ENCODE measurements at regions not wholly inside any gene's neighbourhood (a gene's known extent, or its start where the extent isn't known, plus 50 kb on each side); places are given as distances from the start of the nearest gene placed in this dataset.
"Not testable (repeated sequence)": the region's sequence is repeated elsewhere in the genome, so short reads cannot be mapped to it uniquely, and the experiment has no call there.

- no peak for DNase-seq
Measured at GRCh38 chr12:131334835-131335234, 376.1 kb upstream of the SFSWAP start.

- DNase-seq = no peak
Measured at GRCh38 chr12:131335456-131335855, 375.4 kb upstream of the SFSWAP start.

GRCh38 chr12:131337861-131338260, 373.0 kb upstream of the SFSWAP start:
- DNase-seq = not testable (repeated sequence)

DNA sequence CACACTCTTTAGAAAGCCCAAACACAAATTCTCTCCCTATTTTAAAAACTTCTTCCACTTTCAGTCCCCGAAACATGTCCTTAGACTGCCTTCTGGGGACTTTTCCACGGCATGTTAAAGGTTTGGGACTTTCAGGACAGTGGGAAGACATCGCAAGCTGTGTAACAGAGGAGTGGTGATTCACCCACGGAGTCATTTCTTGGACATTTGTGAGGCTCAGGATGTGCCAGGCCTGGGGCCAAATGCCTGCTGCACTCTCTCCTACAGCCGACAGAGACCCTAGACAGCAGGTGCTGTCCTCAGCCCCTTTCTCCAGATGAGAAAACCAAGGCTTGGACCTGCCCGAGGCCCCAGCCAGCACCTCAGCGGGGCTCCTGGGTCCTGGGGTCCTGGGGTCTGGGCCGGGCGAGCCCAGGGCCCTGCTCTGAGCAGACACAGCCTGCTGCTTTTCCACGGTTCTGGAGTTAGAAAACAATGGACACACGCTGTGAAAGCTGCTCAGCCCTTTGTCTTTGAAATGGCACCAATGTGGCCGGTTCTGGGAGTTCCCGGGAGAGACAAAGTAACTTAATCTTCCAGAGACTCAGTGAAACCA, 370.2 kb upstream of the SFSWAP start:
- DNase-seq = no peak

DNA sequence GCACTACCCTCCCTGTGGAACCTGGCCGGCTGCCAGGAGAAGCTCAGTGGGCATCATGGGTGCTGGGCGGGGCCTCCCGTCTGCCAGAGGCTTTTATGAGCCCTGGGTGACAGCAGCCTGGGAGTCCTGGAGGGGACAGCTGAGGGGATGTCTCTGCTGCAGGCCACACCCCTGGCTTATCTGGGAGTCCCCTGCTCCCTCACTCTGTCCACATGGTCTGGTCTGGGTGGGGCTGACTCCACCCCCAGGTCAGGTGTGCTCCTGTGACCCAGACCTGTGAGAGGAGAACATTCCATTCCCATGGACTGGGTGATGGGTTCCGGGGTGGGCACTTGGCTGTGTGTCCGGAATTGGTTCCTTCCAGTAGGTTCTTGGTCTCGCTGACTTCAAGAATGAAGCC, 369.3 kb upstream of the SFSWAP start:
- DNase-seq = not testable (repeated sequence)

GRCh38 chr12:131343436-131343835, 367.5 kb upstream of the SFSWAP start:
- DNase-seq = not testable (repeated sequence)

DNA sequence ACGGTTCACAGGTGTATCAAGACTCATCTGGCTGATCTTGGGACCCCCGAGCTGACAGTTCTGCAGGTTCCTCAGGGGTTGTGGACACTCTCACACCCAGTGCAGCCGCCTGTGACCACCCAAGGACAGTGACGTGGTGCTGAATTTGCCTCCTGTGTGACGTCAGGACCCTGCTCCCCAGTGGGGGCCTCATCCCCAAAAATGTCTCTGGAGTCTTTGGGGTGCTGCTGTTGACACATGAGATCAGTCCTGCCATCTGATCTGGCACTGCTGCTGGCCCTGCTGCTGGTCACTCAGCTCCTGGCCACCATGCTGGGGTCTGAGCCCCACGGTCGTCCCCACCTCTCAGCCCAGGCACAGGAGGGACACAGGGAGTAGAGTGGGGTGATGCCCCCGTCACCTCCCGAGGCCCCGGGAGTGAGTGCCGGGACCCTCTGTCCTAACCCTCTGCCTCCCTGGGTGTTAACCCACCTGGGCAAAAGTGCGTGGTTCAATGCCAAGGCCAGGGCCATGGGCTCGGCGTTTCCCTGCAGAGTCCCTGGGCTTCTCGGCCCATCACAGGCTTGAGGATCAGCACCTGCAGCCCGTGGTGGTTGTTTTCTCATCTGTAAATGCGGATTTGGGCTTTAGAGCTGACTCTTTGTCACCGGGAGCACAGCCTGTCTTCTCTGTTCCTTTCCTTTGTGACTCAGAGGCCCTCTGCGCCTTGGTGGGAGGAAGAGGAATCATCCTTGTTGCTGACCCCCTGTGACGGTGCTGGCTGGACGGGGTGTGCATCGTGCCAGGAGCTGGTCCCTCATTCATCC, 366.0 kb upstream of the SFSWAP start:
- DNase-seq = not testable (repeated sequence)

- no peak for DNase-seq
Measured at GRCh38 chr12:131345521-131346436, 365.1 kb upstream of the SFSWAP start.

DNA sequence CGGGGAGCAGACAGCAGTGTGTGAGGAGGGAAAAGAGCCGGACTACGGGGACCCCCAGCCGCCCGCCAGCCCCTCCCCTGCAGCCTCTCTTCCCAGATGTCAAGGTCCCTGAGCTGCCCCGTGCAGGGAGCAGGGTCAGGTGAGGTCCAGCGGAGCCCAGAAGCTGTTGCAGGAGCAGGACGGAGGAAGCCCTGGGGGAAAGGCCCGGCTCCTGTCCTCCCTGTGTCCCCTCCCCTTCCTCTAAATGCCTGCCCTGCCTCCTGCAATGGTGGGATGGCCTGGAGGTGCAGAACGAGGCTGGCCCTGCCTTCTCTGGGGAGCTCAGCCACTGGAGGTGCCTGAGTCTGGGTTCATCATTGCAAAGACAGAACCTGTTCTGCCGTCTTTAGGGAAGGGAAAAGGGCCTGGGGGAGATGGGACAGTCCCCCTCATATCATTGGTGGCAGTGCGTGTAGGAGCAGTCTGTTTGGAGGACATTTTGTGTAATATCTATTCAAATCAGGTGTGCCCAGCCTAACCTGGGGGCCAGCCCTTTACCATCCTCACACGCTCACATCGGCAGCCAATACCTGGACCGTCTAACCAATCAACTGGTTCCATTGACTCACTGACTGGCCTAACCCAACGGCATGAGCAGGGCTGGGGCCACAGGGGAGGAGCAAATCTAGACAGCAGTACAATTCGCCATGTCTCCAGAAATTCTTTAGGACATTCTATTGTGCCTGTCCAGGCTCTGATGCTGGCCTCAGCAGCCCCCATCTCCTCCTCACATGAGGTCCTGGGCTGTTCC, 364.1 kb upstream of the SFSWAP start:
- DNase-seq = no peak

DNA sequence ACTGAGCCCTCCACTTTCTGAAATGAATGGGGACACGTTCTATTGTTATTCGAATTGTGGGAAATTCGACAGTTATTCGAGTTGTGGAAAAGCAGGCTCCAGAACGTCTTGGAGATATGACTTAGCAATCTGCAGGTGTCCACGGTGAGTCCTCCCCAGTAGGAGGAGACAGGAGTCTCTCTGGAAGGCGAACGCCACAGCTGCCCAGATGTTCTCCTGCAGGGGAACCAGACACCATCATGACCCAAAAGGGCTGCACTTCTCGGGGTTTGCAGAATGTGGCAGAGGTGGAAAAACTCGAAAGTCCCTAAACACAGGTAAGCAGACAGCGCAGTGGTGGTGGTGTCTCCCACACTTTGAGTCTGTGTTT, 363.6 kb upstream of the SFSWAP start:
- DNase-seq = no peak

DNA sequence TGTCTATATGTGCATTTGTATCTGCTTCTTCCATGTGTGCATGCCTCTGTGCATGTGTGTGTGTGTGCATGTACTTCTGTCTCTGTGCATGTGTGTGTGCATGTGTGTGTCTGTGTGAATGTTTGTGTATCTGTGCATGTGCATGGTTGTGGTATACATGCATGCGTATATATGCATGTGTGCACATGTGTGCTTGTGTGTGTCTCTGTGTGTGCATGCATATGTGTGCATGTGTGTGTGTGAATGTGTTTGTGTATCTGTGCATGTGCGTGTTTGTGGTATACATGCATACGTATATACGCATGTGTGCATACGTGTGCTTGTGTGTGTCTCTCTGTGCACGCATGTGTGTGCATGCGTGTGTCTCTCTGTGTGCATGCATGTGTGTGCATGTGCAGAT, 363.2 kb upstream of the SFSWAP start:
- no peak for DNase-seq

DNA sequence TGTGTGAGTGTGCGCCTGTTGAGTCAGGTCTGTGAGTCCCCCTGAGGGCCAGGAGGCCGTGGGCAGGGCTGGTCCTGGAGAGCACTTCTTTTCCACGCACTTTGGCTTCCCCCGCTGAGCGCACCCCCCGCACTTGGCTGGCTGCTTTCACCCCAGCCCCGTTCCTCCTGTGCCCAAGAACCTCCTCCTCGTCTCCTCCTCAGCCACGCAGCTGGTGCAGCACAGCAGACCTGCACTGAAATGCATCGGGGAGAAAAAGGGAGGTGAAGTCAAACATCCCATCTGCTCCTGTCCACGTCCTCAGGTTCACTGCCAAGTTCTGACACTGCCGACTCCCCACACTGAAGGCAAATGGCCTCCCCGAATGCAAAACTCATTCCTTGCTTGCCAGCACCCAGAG, 362.7 kb upstream of the SFSWAP start:
- DNase-seq = peak in 9 of 56 donors; percentile 7 to 36 (median 16)

GRCh38 chr12:131348646-131349045, 362.2 kb upstream of the SFSWAP start:
- no peak for DNase-seq

GRCh38 chr12:131349397-131350127, 361.3 kb upstream of the SFSWAP start:
- no peak for DNase-seq

DNA sequence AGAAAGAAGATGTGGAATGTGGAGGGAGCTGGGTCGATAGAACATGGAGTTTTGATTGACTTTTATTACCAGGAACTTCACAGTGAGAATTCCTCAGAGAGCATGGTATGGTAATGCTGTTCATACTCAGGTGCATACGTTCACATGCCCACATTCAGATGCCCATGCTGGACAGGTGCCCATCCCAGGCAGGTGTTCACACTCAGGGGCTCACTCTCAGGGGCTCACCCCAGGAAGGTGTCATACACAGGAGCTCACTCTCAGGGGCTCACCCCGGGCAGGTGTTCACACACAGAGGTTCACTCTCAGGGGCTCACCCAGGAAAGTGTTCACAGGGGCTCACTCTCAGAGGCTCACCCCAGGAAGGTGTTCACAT, 360.0 kb upstream of the SFSWAP start:
- DNase-seq = no peak

GRCh38 chr12:131351319-131352028, 359.4 kb upstream of the SFSWAP start:
- peak in 1 of 56 donors; percentile 9 for DNase-seq

- no peak for DNase-seq
Measured at GRCh38 chr12:131352296-131352900, 358.5 kb upstream of the SFSWAP start.

DNA sequence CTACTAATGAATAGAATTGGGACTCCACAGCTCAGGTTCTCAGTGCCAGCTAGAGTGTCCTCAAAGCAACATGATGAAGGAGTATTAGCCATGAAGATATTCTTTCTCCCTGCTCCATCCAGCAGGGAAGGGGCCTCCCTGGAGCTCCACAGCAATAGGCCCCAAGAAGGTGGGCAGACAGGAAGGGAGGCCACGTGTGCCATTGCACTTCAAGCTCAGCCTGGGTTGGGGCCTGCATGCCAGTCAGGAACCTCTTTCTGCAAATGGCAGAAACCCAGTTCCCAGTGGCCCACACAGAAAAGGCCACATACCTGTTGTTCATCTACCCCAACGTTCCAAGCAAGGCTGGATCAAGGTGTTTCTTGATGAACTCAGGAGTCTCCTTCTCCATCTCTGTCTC, 357.5 kb upstream of the SFSWAP start:
- no peak for DNase-seq

DNA sequence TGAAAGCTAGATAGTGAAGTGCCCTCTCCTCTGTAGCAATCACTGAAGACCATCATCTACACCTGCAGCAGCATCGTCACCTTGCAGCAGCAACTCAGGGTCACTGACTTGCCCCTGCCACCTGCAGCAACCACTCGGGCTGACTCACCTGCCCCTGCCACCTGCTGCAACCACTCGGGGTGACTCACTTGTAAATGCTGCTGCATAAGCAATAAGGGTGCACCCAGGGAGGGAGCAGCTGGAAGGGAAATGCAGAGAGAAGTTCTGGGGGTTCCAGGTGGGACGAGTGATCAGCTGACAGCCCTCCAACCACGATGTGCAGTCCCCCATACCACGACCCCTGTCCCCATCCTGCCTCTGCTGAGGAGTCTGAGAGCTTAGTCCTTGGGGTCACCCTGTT, 357.1 kb upstream of the SFSWAP start:
- peak in 7 of 56 donors; percentile 11 to 45 (median 27) for DNase-seq
